WERI-Rb-1 (cell line): ENCODE measurements at regions not wholly inside any gene's neighbourhood (a gene's known extent, or its start where the extent isn't known, plus 50 kb on each side); places are given as distances from the start of the nearest gene placed in this dataset.

Experiments
- DNase-seq: peaks from one replicate; pipeline ENCODE4 v3.0.0-alpha.2; 2020
- H3K27ac ChIP-seq: fragments of 250-450 bp; sonication (Bioruptor Pico); 2 replicates; pipeline ENCODE4 v1.5.1; 2020; ENCODE audit warnings: mild to moderate bottlenecking, moderate library complexity
- H3K27me3 ChIP-seq: fragments of 250-450 bp; sonication (Bioruptor Pico); 2 replicates; pipeline ENCODE4 v1.5.1; 2021; ENCODE audit warnings: mild to moderate bottlenecking, low read depth, moderate library complexity; ENCODE audit not compliant: insufficient read depth, severe bottlenecking
- H3K36me3 ChIP-seq: fragments of 250-450 bp; sonication (Bioruptor Pico); 2 replicates; pipeline ENCODE4 v1.5.1; 2020; ENCODE audit warnings: mild to moderate bottlenecking, moderate library complexity
- H3K4me3 ChIP-seq: 2 replicates; pipeline ENCODE4 v1.5.1; 2011; ENCODE audit warnings: low read depth, mild to moderate bottlenecking, control low read depth, low read length
- H3K9me3 ChIP-seq: fragments of 250-450 bp; sonication (Bioruptor Pico); 2 replicates; pipeline ENCODE4 v1.5.1; 2021; ENCODE audit warnings: mild to moderate bottlenecking, moderate library complexity; ENCODE audit not compliant: severe bottlenecking
- CTCF ChIP-seq: IDR thresholded peaks from 2 replicates; pipeline ENCODE4 v1.5.1; 2011; ENCODE audit warnings: low read depth, mild to moderate bottlenecking, control low read depth, inconsistent platforms, low read length

DNA sequence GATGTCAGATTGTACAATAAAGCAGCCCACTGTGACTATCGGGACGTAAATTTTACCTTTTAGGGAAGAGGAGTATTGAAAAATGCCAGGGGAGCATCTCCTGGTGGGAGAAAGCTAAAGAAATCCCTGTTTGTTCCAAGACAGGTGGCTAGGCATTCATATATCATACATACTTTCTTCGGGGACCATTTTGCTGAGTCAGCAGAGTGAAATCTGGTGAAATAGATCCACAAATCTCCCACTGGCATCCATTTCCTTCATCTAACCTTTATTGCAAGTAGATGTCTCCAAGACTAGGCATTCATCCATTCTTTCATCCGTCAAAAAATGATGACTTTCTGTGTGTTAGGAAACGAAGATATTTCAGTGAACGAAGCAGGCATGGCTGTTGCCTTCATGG, 107.1 kb downstream of the BMP4 start:
- DNase-seq, result no peak
- H3K27me3 ChIP-seq, result peaks cover 51% of the 10 kb centered on the region
- TF ChIP-seq CTCF, result no peak
- no peaks in the 10 kb centered on the region for H3K36me3 ChIP-seq
- no peak overlapping the region for H3K27ac ChIP-seq
- H3K9me3 ChIP-seq, result no peaks in the 10 kb centered on the region
- H3K4me3 ChIP-seq, result no peak overlapping the region

DNA sequence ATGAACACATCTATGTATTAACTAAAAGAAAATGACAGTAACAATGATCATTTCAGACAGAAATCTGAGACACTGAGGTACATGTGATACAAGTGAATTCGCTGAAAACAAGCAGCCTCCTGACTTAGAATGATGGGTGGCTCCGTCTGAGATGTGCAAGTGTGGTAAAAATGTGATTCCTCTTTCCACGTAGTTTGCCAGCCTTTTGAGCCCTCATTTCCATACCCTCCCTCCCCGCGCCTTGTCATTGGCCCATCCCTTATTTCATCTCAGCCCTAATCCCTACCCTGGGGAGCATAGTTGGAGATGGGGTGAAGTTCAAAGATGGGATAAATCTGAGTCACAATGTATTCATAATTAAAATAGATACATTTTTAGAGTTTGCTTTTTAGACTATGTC, 107.8 kb downstream of the BMP4 start:
- Histone ChIP-seq H3K9me3 (no peaks in the 10 kb centered on the region), H3K27ac (no peak overlapping the region), H3K36me3 (no peaks in the 10 kb centered on the region), H3K27me3 (peaks cover 56% of the 10 kb centered on the region), H3K4me3 (no peak overlapping the region)
- no peak for DNase-seq
- no peak for TF ChIP-seq CTCF

- Histone ChIP-seq H3K27me3 (peaks cover 62% of the 10 kb centered on the region), H3K27ac (no peak overlapping the region), H3K9me3 (no peaks in the 10 kb centered on the region), H3K4me3 (no peak overlapping the region), H3K36me3 (no peaks in the 10 kb centered on the region)
- TF ChIP-seq CTCF, result no peak
- no peak for DNase-seq
Observed at GRCh38 chr14:53847881-53848280, 108.7 kb downstream of the BMP4 start.

GRCh38 chr14:53847057-53847456, 109.6 kb downstream of the BMP4 start:
- Histone ChIP-seq H3K27ac (no peak overlapping the region), H3K36me3 (no peaks in the 10 kb centered on the region), H3K9me3 (no peaks in the 10 kb centered on the region), H3K27me3 (peaks cover 61% of the 10 kb centered on the region), H3K4me3 (no peak overlapping the region)
- TF ChIP-seq CTCF, result no peak
- DNase-seq, result no peak

- no peak overlapping the region for H3K4me3 ChIP-seq
- no peak for TF ChIP-seq CTCF
- H3K27me3 ChIP-seq, result peaks cover 59% of the 10 kb centered on the region
- no peaks in the 10 kb centered on the region for H3K9me3 ChIP-seq
- DNase-seq, result no peak
- no peaks in the 10 kb centered on the region for H3K36me3 ChIP-seq
- no peak overlapping the region for H3K27ac ChIP-seq
Observed at GRCh38 chr14:53845813-53846693, 110.6 kb downstream of the BMP4 start.

DNA sequence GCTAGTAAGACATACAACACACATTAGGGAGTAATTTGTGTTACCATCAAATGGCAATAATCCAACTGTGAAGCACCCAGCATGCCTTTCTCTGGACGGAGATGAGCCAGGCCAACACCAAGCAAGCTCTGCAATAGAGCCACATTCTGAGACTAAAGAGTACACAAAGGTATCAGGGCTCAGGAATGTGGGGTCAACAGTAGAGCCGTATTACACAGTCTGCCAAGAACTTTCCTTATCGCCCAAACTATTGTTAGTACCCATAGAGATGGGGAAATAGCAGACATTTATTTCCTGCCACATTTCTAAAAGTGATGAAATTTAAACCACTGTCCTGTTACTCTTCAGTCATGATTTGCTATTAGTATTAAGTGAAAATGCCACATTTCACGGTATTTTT, 113.7 kb downstream of the BMP4 start:
- H3K27ac ChIP-seq, result no peak overlapping the region
- H3K4me3 ChIP-seq, result no peak overlapping the region
- no peaks in the 10 kb centered on the region for H3K9me3 ChIP-seq
- TF ChIP-seq CTCF, result no peak
- peaks cover 41% of the 10 kb centered on the region for H3K27me3 ChIP-seq
- H3K36me3 ChIP-seq, result no peaks in the 10 kb centered on the region
- DNase-seq, result no peak
